HL-60 (cell line): ENCODE measurements at regions not wholly inside any gene's neighbourhood (a gene's known extent, or its start where the extent isn't known, plus 50 kb on each side); places are given as distances from the start of the nearest gene placed in this dataset.

Experiments
- DNase-seq, 2 experiments: peaks; one replicate each; pipeline ENCODE4 v3.0.0-alpha.2; 2010 to 2020; ENCODE audit warnings: low read depth in 1 of 2, low spot score in 1 of 2
- H3K27ac ChIP-seq: fragments of 250-450 bp; sonication (Bioruptor Pico); replicated peaks from 2 replicates; pipeline ENCODE4 v1.5.1; 2020; ENCODE audit warnings: mild to moderate bottlenecking, moderate library complexity
- H3K27me3 ChIP-seq: fragments of 250-450 bp; sonication (Bioruptor Pico); 2 replicates; pipeline ENCODE4 v1.5.1; 2021; ENCODE audit warnings: mild to moderate bottlenecking, moderate library complexity; ENCODE audit not compliant: insufficient read depth, poor library complexity, severe bottlenecking
- H3K4me3 ChIP-seq: replicated peaks from 2 replicates; pipeline ENCODE4 v1.5.1; 2011; ENCODE audit warnings: mild to moderate bottlenecking, control low read depth, low read length; ENCODE audit not compliant: insufficient read depth
- GABPA ChIP-seq: IDR thresholded peaks from 2 replicates; pipeline ENCODE4 v1.6.1; 2012; ENCODE audit warnings: low read depth
- POLR2AphosphoS5 ChIP-seq: IDR thresholded peaks from 2 replicates; pipeline ENCODE4 v1.6.1; 2012; ENCODE audit warnings: low read depth
- SPI1 ChIP-seq: IDR thresholded peaks from 2 replicates; pipeline ENCODE4 v1.6.1; 2012; ENCODE audit warnings: low read depth, mild to moderate bottlenecking, borderline replicate concordance
- TF ChIP-seq, protein P1 (sequence below): IDR thresholded peaks from 2 replicates; pipeline ENCODE4 v1.6.1; 2012; ENCODE audit warnings: low read depth; ENCODE audit not compliant: insufficient replicate concordance
- TF ChIP-seq, protein P2 (sequence below): IDR thresholded peaks from one replicate; pipeline ENCODE4 v1.5.1; 2011; ENCODE audit warnings: low read length, control low read depth, inconsistent platforms; ENCODE audit not compliant: insufficient read depth

DNA sequence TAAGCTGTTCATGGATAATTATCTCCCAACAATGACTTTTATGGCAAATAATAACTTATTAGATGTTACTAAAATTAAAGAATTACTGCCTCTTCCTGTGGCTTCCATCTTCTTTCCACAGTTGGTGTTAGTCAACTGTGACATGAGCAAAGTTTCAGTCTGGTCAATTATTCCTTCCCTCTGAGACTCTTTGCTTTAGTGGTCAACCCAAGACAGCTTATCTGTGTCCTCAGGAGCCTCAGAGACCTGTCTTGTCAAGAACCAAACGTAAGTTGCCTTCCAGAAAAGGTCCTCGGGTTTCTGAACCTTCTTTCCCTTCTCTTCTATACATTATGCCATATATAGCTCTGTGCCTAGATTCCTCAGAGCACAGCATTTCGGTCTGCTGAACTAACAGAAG is 263.2 kb upstream of the ZP4 start:
- no peaks in the 10 kb centered on the region for H3K27me3 ChIP-seq
- no peak for DNase-seq
- no peak overlapping the region for H3K4me3 ChIP-seq
- no peak overlapping the region for H3K27ac ChIP-seq
- TF ChIP-seq GABPA (no peak), SPI1 (no peak), POLR2AphosphoS5 (no peak)
- TF ChIP-seq, protein P1, sequence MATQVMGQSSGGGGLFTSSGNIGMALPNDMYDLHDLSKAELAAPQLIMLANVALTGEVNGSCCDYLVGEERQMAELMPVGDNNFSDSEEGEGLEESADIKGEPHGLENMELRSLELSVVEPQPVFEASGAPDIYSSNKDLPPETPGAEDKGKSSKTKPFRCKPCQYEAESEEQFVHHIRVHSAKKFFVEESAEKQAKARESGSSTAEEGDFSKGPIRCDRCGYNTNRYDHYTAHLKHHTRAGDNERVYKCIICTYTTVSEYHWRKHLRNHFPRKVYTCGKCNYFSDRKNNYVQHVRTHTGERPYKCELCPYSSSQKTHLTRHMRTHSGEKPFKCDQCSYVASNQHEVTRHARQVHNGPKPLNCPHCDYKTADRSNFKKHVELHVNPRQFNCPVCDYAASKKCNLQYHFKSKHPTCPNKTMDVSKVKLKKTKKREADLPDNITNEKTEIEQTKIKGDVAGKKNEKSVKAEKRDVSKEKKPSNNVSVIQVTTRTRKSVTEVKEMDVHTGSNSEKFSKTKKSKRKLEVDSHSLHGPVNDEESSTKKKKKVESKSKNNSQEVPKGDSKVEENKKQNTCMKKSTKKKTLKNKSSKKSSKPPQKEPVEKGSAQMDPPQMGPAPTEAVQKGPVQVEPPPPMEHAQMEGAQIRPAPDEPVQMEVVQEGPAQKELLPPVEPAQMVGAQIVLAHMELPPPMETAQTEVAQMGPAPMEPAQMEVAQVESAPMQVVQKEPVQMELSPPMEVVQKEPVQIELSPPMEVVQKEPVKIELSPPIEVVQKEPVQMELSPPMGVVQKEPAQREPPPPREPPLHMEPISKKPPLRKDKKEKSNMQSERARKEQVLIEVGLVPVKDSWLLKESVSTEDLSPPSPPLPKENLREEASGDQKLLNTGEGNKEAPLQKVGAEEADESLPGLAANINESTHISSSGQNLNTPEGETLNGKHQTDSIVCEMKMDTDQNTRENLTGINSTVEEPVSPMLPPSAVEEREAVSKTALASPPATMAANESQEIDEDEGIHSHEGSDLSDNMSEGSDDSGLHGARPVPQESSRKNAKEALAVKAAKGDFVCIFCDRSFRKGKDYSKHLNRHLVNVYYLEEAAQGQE = no peak
- TF ChIP-seq, protein P2, sequence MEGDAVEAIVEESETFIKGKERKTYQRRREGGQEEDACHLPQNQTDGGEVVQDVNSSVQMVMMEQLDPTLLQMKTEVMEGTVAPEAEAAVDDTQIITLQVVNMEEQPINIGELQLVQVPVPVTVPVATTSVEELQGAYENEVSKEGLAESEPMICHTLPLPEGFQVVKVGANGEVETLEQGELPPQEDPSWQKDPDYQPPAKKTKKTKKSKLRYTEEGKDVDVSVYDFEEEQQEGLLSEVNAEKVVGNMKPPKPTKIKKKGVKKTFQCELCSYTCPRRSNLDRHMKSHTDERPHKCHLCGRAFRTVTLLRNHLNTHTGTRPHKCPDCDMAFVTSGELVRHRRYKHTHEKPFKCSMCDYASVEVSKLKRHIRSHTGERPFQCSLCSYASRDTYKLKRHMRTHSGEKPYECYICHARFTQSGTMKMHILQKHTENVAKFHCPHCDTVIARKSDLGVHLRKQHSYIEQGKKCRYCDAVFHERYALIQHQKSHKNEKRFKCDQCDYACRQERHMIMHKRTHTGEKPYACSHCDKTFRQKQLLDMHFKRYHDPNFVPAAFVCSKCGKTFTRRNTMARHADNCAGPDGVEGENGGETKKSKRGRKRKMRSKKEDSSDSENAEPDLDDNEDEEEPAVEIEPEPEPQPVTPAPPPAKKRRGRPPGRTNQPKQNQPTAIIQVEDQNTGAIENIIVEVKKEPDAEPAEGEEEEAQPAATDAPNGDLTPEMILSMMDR = no peak

DNA sequence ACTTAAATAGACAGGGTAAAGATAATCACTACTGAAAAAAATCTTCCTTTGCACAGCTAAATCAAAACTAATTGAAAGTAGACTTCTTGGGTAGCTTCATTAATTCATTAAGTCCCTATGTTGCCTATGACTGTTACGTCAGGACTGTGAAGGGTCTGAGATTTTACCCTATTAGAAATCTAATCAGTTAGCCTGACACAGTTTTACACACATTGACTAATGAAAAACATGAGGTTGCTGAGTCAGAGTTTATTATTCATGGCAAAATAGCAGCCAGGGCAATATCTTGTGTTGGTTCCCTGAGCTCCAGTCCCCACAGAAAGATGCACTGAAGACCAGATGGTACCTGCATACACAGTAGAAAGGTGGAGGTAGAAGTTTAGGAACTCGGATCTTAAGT is 262.5 kb upstream of the ZP4 start:
- TF ChIP-seq POLR2AphosphoS5 (no peak), GABPA (no peak), SPI1 (no peak)
- TF ChIP-seq, protein P1 = no peak
- TF ChIP-seq, protein P2 = no peak
- no peak overlapping the region for H3K4me3 ChIP-seq
- no peak for DNase-seq
- no peaks in the 10 kb centered on the region for H3K27me3 ChIP-seq
- no peak overlapping the region for H3K27ac ChIP-seq

DNA sequence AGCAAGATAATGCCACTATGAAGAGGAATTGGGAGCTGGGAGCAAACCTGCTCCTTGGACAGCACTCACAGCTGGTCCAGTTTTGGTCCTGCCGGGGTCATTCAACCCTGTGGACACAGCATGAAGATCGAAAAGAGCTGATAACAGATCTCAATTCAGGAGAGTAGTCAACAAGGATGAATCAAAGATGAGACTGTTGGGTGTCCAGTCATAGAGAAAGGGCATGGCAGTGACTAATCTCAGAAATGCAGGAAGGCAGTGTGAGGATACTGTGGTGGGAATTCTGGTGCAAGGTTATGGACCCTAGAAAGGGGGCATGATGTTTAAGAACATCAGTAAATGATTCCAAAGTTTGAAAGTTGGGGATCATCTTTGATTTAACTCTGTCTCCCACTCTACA is 261.4 kb upstream of the ZP4 start:
- H3K27me3 ChIP-seq = no peaks in the 10 kb centered on the region
- no peak for TF ChIP-seq SPI1
- no peak for TF ChIP-seq POLR2AphosphoS5
- TF ChIP-seq, protein P2 = no peak
- TF ChIP-seq, protein P1 = no peak
- TF ChIP-seq GABPA = no peak
- H3K27ac ChIP-seq = no peak overlapping the region
- DNase-seq = no peak
- H3K4me3 ChIP-seq = no peak overlapping the region
